ENCODE measurements at regions not wholly inside any gene's neighbourhood (a gene's known extent, or its start where the extent isn't known, plus 50 kb on each side); places are given as distances from the start of the nearest gene placed in this dataset.

- Mint-ChIP-seq H3K4me3 (ENCODE audit: low read depth) (no peak overlapping the region), H3K36me3 (ENCODE audit: insufficient read depth) (no peaks in the 10 kb centered on the region), H3K27me3 (no peaks in the 10 kb centered on the region), H3K9me3 (ENCODE audit: low read depth) (no peaks in the 10 kb centered on the region), H3K4me1 (ENCODE audit: low read depth) (peaks cover 12% of the 10 kb centered on the region), H3K27ac (no peak overlapping the region)
- no peak for TF ChIP-seq CTCF (IDR thresholded peaks at IDR 0.05; ENCODE audit: unreplicated experiment)
- no peak for DNase-seq (ENCODE audit: low spot score, unreplicated experiment)
These were observed 123.9 kb upstream of the ARGLU1 start for GRCh38 chr13:106691861-106692260.

DNA sequence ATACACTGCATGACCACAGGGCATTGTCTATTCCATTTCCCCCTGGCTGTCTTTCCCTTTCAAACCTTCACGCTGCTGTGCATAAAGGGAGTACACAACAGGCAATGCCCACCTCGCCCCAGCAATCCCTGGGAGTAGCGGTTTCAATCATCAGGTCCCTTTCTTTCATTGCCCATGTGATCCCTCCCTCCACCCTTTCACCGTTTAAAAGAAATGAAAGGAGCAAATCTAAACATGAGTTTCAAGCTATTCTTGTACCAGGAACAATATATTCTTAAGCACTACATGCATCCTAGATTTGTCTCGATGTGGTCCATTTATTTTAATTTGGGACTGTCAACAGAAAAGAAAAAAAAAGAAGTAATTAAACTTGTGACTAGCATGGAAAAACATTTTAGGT, 123.4 kb upstream of the ARGLU1 start:
- DNase-seq (ENCODE audit: low spot score, unreplicated experiment): no peak
- no peak overlapping the region for H3K4me3 Mint-ChIP-seq (ENCODE audit: low read depth)
- H3K36me3 Mint-ChIP-seq (ENCODE audit: insufficient read depth): no peaks in the 10 kb centered on the region
- no peaks in the 10 kb centered on the region for H3K27me3 Mint-ChIP-seq
- H3K27ac Mint-ChIP-seq: no peak overlapping the region
- peaks cover 12% of the 10 kb centered on the region for H3K4me1 Mint-ChIP-seq (ENCODE audit: low read depth)
- no peak for TF ChIP-seq CTCF (IDR thresholded peaks at IDR 0.05; ENCODE audit: unreplicated experiment)
- H3K9me3 Mint-ChIP-seq (ENCODE audit: low read depth): no peaks in the 10 kb centered on the region

GRCh38 chr13:106690779-106691178, 122.8 kb upstream of the ARGLU1 start:
- no peak for TF ChIP-seq CTCF (IDR thresholded peaks at IDR 0.05; ENCODE audit: unreplicated experiment)
- Mint-ChIP-seq H3K27me3 (no peaks in the 10 kb centered on the region), H3K9me3 (ENCODE audit: low read depth) (no peaks in the 10 kb centered on the region), H3K36me3 (ENCODE audit: insufficient read depth) (no peaks in the 10 kb centered on the region), H3K27ac (no peak overlapping the region), H3K4me1 (ENCODE audit: low read depth) (peaks cover 12% of the 10 kb centered on the region), H3K4me3 (ENCODE audit: low read depth) (no peak overlapping the region)
- DNase-seq (ENCODE audit: low spot score, unreplicated experiment): no peak

- Mint-ChIP-seq H3K9me3 (ENCODE audit: low read depth) (no peaks in the 10 kb centered on the region), H3K4me1 (ENCODE audit: low read depth) (peaks cover 16% of the 10 kb centered on the region), H3K4me3 (ENCODE audit: low read depth) (no peak overlapping the region), H3K36me3 (ENCODE audit: insufficient read depth) (no peaks in the 10 kb centered on the region), H3K27me3 (no peaks in the 10 kb centered on the region), H3K27ac (no peak overlapping the region)
- DNase-seq (ENCODE audit: low spot score, unreplicated experiment): no peak
- TF ChIP-seq CTCF (IDR thresholded peaks at IDR 0.05; ENCODE audit: unreplicated experiment): no peak
These were observed 122.0 kb upstream of the ARGLU1 start for GRCh38 chr13:106689906-106690305.

- no peaks in the 10 kb centered on the region for H3K27me3 Mint-ChIP-seq
- no peak for TF ChIP-seq CTCF (IDR thresholded peaks at IDR 0.05; ENCODE audit: unreplicated experiment)
- no peaks in the 10 kb centered on the region for H3K9me3 Mint-ChIP-seq (ENCODE audit: low read depth)
- H3K36me3 Mint-ChIP-seq (ENCODE audit: insufficient read depth): no peaks in the 10 kb centered on the region
- DNase-seq (ENCODE audit: low spot score, unreplicated experiment): no peak
- H3K4me3 Mint-ChIP-seq (ENCODE audit: low read depth): no peak overlapping the region
- no peak overlapping the region for H3K27ac Mint-ChIP-seq
- peaks cover 17% of the 10 kb centered on the region for H3K4me1 Mint-ChIP-seq (ENCODE audit: low read depth)
These were observed 121.0 kb upstream of the ARGLU1 start for GRCh38 chr13:106688940-106689339.

Measured in progenitor cell of endocrine pancreas (in vitro differentiated cells).